ENCODE measurements at regions not wholly inside any gene's neighbourhood (a gene's known extent, or its start where the extent isn't known, plus 50 kb on each side); places are given as distances from the start of the nearest gene placed in this dataset.

DNA sequence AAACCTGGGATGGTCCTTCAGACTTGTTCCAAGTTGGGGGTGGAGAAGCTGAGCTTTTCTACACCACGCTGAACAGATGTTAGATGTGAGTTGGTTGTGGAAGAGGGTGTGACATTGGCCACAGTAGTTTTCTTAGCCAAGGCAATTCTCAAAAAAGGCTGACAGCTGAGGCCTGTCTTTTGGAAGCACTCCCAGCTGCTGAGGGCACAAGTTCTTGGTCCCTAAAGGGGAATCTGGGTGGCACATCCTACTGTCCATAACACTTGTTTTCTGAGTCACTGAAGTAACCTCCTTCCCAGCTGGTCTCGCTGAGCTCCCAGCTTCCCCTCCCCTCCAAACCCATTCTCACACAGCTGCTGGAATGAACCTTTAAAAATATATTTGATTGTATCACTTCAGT, 375.7 kb upstream of the KIRREL3 start:
- no peak overlapping the region for H3K4me3 ChIP-seq (replicated peaks; ENCODE audit: low read depth, low read length)
- no peak for TF ChIP-seq CTCF (IDR thresholded peaks at IDR 0.05; ENCODE audit: low read length, missing control alignments)
- DNase-seq (ENCODE audit: low read depth), result no peak

DNA sequence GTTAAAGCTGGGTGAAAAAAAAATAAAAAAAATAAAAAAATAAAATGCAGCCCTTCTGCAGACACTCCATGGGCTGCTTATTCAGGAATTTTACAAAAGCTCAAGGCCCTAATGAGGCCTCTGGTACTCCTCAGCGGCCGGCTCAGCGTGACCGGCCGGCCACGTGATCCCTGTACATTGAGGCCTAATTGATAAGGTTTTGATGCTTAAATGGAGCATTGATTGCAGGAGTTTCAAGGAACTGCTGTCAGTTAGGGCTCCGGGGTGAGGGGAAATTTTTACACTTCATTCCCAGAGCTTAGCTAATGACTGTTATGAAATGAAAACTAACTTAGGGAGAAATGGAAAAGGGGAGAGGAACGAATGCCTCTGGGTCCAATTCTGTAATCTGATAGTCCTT, 368.8 kb upstream of the KIRREL3 start:
- TF ChIP-seq CTCF (IDR thresholded peaks at IDR 0.05; ENCODE audit: low read length, missing control alignments), result no peak
- DNase-seq (ENCODE audit: low read depth), result no peak
- H3K4me3 ChIP-seq (replicated peaks; ENCODE audit: low read depth, low read length), result no peak overlapping the region

DNA sequence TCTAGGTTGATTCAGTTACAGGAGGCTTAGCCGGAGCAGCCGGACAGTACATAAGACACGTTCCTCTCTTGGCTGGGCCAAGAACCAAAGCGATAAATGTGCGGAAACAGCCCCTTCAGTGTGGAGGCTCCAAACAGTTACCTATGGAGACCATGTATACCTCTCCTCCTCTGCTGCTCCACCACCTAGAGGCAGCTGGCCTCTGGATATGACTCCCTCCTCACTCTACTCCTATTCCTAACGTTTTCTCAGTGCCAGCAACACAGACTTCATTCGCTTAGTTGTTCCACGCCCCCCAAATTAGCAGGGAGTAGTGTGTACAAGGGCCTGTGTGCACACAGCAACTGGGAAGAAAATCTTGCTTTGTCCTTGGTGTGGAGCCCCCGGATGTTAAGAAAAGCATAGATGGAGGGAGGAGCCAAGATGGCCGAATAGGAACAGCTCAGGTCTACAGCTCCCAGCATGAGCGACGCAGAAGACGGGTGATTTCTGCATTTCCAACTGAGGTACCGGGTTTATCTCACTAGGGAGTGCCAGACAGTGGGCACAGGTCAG, 362.3 kb upstream of the KIRREL3 start:
- TF ChIP-seq CTCF (IDR thresholded peaks at IDR 0.05; ENCODE audit: low read length, missing control alignments), result no peak
- DNase-seq (ENCODE audit: low read depth), result no peak
- no peak overlapping the region for H3K4me3 ChIP-seq (replicated peaks; ENCODE audit: low read depth, low read length)

DNA sequence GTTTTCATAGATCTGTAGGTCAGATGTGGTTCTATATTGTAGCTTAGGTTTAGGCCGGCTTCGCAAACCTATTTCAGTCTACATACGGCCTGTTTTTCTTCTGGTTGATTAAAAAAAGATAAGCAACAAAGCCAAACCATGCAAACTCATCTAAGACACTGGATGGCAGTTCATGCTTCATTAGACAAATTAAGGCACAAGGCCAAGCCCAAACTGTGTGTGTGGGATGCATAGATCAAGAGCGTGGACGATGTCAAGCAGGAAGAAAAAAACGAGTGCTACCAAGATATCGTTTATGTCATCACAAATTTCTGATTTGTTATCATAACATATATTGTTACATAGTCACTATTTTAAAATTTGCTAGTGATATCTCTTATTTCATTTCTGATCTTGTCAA, 357.6 kb upstream of the KIRREL3 start:
- DNase-seq (ENCODE audit: low read depth), result no peak
- no peak overlapping the region for H3K4me3 ChIP-seq (replicated peaks; ENCODE audit: low read depth, low read length)
- TF ChIP-seq CTCF (IDR thresholded peaks at IDR 0.05; ENCODE audit: low read length, missing control alignments), result no peak

GRCh38 chr11:127350476-127350875, 349.9 kb upstream of the KIRREL3 start:
- no peak overlapping the region for H3K4me3 ChIP-seq (replicated peaks; ENCODE audit: low read depth, low read length)
- no peak for TF ChIP-seq CTCF (IDR thresholded peaks at IDR 0.05; ENCODE audit: low read length, missing control alignments)
- DNase-seq (ENCODE audit: low read depth), result no peak

DNA sequence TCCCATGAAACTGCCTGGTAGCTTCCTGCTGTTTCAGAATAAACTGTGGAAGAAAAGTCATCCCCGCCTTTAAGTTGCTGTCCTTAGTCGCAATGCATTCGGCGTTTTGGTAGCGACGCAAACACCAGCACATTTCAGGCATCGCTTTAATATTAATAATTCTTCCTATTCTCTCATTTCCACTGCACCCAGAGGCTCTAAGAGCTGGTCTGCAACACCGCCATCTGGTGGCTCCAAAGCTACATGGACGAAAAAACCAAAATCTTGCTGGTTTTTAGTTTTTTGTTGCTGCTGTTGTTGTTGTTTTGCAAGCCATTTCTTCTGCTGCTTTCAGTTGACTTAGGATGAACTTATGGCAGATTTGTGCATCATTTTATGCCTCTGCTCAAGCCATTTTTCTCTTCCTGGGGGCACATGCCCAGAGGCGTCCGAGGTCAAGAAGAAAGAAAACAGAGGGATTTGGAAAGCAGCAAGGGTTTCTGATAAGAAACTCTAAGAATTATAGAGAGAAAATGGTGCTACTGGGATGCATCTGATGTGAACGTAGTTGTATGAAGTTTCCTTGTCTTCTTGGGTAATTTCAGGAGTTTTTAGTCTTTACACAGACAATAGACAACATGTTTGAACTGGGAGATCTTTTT, 345.4 kb upstream of the KIRREL3 start:
- DNase-seq (ENCODE audit: low read depth), result peak; percentile 37
- TF ChIP-seq CTCF (IDR thresholded peaks at IDR 0.05; ENCODE audit: low read length, missing control alignments), result peak; percentile 72
- H3K4me3 ChIP-seq (replicated peaks; ENCODE audit: low read depth, low read length), result no peak overlapping the region

DNA sequence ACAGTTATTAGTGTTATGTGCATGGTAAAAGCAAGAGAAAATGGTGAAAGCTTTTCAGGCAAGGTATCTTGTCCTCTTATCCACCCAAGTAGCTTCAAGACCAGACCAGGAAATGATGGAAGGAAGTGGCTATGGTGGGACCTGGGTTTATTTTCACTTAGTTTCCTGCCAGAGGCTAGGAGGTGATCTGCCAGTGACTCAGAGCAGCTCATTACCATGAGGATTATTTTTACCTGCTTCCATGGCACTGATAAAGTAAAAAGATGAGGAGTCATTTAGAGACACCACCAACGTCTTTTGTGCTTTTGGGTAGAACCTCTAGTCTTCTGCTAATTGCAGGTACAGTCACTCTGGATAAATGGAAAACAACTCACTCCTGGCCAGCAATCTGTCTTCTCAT, 339.9 kb upstream of the KIRREL3 start:
- no peak for DNase-seq (ENCODE audit: low read depth)
- no peak overlapping the region for H3K4me3 ChIP-seq (replicated peaks; ENCODE audit: low read depth, low read length)
- no peak for TF ChIP-seq CTCF (IDR thresholded peaks at IDR 0.05; ENCODE audit: low read length, missing control alignments)

Data from fibroblast of pulmonary artery (primary cell).